Suprapubic skin (tissue), 4 donors: ENCODE measurements at regions not wholly inside any gene's neighbourhood (a gene's known extent, or its start where the extent isn't known, plus 50 kb on each side); places are given as distances from the start of the nearest gene placed in this dataset.
A peak's percentile ranks its signal among the peaks of the same experiment; 100 is the strongest.

Experiments
- DNase-seq, 2 donors: peaks; one replicate each; pipeline ENCODE4 v3.0.0-alpha.2; 2019; ENCODE audit warnings: low spot score in 2 of 2
- H3K27ac ChIP-seq: fragments of 200-600 bp; sonication (generic); one replicate; pipeline ENCODE4 v1.5.1; 2019
- H3K27me3 ChIP-seq: fragments of 200-600 bp; sonication (generic); one replicate; pipeline ENCODE4 v1.5.1; 2019
- H3K36me3 ChIP-seq: fragments of 200-600 bp; sonication (generic); one replicate; pipeline ENCODE4 v1.5.1; 2019
- H3K4me1 ChIP-seq: fragments of 200-600 bp; sonication (generic); one replicate; pipeline ENCODE4 v1.5.1; 2019
- H3K4me3 ChIP-seq: fragments of 200-600 bp; sonication (generic); one replicate; pipeline ENCODE4 v1.5.1; 2019; ENCODE audit warnings: mild to moderate bottlenecking
- H3K9me3 ChIP-seq: fragments of 200-600 bp; sonication (generic); one replicate; pipeline ENCODE4 v1.5.1; 2019
- EP300 ChIP-seq: sonication (generic); formaldehyde crosslinking; IDR thresholded peaks from one replicate; pipeline ENCODE4 v1.6.1; 2017; ENCODE audit warnings: antibody characterized with exemption
- POLR2A ChIP-seq, 2 donors: fragments of 450-650 bp; IDR thresholded peaks; one replicate each; pipeline ENCODE4 v1.6.1; 2017; ENCODE audit warnings: antibody characterized with exemption in 2 of 2, mild to moderate bottlenecking in 2 of 2, moderate library complexity in 2 of 2
- POLR2AphosphoS5 ChIP-seq, 3 donors: sonication (generic); formaldehyde crosslinking; IDR thresholded peaks; one replicate each; pipeline ENCODE4 v1.6.1; 2017; ENCODE audit warnings: antibody characterized with exemption in 3 of 3
- WGBS: methylation state at CpG from one replicate; pipeline ENCODE4 v1.1.5; 2018; 5-methylcytosine and 5-hydroxymethylcytosine counted together
- TF ChIP-seq, protein P1 (sequence below), 2 donors: fragments of 200-600 bp in 1 of 2; fragments of 450-650 bp in 1 of 2; sonication (generic) in 1 of 2; IDR thresholded peaks; one replicate each; pipeline ENCODE4 v1.5.1; 2016 to 2019; ENCODE audit warnings: antibody characterized with exemption in 2 of 2, mild to moderate bottlenecking in 1 of 2, moderate library complexity in 1 of 2

DNA sequence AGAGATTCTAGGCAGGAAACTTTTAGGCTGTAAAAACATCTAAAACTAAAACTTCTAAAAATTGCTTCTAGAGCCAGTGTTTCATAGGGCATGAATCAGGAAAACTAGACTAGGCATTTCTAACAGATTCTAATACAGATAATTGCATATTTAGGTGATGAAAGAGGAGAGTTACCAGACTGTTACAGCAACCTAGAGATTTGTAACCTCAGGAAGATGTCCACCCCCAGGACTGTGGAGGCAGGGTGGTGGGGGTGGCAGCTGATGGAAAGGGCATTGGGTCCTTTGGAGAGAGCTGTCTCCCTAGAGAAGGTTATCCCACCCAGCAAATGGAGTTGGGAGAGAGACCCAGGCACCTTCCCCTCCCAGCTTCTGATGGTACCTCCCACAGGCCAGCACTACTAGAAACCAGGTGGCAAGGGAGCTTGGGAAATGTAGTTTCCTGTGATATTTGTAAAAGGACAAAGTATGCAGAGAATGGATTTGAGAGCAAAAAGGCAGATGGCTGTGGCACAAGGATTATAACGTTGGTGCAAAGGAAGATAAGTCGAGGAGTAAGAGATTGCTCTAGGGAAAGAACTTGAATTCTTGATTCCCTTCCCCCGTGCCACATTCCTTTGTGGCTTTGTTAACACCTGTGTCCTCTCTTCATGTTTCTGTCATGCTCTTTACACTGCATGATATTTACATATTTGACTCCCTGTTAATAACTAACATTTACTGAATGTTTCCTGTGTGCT is 75.6 kb upstream of the MGAT5 start:
- no peaks in the 10 kb centered on the region for H3K9me3 ChIP-seq
- TF ChIP-seq POLR2A (IDR thresholded peaks at IDR 0.05) (no peak), EP300 (no peak), POLR2AphosphoS5 (IDR thresholded peaks at IDR 0.05) (no peak)
- TF ChIP-seq, protein P1, sequence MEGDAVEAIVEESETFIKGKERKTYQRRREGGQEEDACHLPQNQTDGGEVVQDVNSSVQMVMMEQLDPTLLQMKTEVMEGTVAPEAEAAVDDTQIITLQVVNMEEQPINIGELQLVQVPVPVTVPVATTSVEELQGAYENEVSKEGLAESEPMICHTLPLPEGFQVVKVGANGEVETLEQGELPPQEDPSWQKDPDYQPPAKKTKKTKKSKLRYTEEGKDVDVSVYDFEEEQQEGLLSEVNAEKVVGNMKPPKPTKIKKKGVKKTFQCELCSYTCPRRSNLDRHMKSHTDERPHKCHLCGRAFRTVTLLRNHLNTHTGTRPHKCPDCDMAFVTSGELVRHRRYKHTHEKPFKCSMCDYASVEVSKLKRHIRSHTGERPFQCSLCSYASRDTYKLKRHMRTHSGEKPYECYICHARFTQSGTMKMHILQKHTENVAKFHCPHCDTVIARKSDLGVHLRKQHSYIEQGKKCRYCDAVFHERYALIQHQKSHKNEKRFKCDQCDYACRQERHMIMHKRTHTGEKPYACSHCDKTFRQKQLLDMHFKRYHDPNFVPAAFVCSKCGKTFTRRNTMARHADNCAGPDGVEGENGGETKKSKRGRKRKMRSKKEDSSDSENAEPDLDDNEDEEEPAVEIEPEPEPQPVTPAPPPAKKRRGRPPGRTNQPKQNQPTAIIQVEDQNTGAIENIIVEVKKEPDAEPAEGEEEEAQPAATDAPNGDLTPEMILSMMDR (IDR thresholded peaks at IDR 0.05), result no peak
- DNase-seq, result no peak
- no peak overlapping the region for H3K4me3 ChIP-seq
- H3K36me3 ChIP-seq, result no peaks in the 10 kb centered on the region
- H3K27me3 ChIP-seq, result no peaks in the 10 kb centered on the region
- peaks cover 22% of the 10 kb centered on the region for H3K4me1 ChIP-seq
- 80% methylated on average over 3 of the region's 3 CpGs for WGBS
- H3K27ac ChIP-seq, result no peak overlapping the region

DNA sequence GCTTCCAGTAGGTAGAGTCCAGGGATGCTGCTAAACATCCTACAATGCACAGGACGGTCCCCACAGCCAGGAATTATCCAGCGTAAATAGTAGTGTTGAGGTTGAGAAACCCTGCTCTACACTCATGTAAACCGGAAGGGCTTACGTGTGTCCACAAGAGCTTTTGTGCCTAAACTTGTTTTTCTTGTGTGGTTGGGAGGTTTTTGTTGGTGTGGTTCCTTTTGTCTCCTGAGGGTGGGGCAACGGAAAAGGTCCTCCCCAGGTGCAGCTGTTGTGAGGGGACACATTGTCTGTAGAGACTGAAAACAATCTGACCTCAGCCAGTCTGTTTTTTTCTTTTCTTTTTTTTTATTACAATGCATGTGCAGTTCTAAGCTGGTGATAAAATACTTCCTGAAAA is 72.7 kb upstream of the MGAT5 start:
- peaks cover 9% of the 10 kb centered on the region for H3K4me1 ChIP-seq
- TF ChIP-seq EP300, result no peak
- TF ChIP-seq, protein P1 (IDR thresholded peaks at IDR 0.05), result no peak
- no peak for TF ChIP-seq POLR2A (IDR thresholded peaks at IDR 0.05)
- no peak for TF ChIP-seq POLR2AphosphoS5 (IDR thresholded peaks at IDR 0.05)
- no peak for DNase-seq
- WGBS, result 53% methylated on average over 5 of the region's 5 CpGs
- no peaks in the 10 kb centered on the region for H3K9me3 ChIP-seq
- no peaks in the 10 kb centered on the region for H3K27me3 ChIP-seq
- no peaks in the 10 kb centered on the region for H3K36me3 ChIP-seq
- no peak overlapping the region for H3K27ac ChIP-seq
- H3K4me3 ChIP-seq, result no peak overlapping the region

DNA sequence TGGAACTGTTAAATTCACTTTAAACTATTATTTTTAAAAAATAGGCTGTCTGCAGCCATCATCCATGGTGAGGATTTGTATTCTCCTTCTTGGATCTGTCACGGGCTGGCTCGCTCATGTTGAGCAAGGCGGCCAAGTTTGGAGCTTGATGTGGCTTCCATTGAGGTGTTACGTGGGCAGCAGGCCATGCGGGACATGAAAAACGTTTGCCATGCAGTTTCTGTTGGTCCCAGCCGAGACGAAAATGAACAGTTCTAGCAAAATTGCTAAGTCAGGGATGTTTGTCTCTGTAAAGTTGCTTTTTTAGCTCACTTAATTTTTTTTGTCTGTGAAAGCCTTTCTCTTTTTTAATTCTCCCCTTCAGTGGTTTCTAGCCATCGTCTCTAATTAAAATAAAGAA is 70.2 kb upstream of the MGAT5 start:
- 88% methylated on average over 9 of the region's 9 CpGs for WGBS
- H3K36me3 ChIP-seq, result no peaks in the 10 kb centered on the region
- TF ChIP-seq EP300, result no peak
- no peak for TF ChIP-seq POLR2A (IDR thresholded peaks at IDR 0.05)
- TF ChIP-seq, protein P1 (IDR thresholded peaks at IDR 0.05), result no peak
- TF ChIP-seq POLR2AphosphoS5 (IDR thresholded peaks at IDR 0.05), result no peak

DNA sequence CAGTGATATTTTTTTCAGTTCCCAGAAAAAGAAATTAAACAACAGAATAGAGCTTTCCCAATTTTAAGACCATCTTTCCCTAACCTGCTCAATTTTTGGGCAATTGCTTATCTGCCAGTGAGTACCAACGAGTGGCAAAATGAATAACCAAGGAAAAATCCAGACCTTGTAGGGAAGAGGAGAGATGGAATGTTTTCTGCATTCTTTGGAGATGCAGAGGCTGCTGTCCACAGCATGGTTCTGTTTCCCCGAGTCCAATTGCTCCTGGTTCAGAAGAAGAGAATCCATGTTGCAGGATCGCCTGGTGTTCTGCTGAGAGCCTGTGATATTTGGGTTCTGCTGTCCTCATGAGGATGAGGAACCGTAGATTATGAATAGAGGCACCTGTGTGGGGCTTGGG is 68.2 kb upstream of the MGAT5 start:
- Histone ChIP-seq H3K9me3 (no peaks in the 10 kb centered on the region), H3K27ac (no peak overlapping the region), H3K4me3 (no peak overlapping the region), H3K27me3 (no peaks in the 10 kb centered on the region), H3K36me3 (no peaks in the 10 kb centered on the region), H3K4me1 (peaks cover 17% of the 10 kb centered on the region)
- no peak for TF ChIP-seq POLR2A (IDR thresholded peaks at IDR 0.05)
- TF ChIP-seq POLR2AphosphoS5 (IDR thresholded peaks at IDR 0.05), result no peak
- WGBS, result 91% methylated on average over 4 of the region's 4 CpGs
- no peak for DNase-seq

More for the DNA sequence above, 70.2 kb upstream of the MGAT5 start:
- H3K27me3 ChIP-seq, result no peaks in the 10 kb centered on the region
- DNase-seq, result no peak
- H3K9me3 ChIP-seq, result no peaks in the 10 kb centered on the region
- H3K27ac ChIP-seq, result no peak overlapping the region
- H3K4me3 ChIP-seq, result no peak overlapping the region
- H3K4me1 ChIP-seq, result peaks cover 6% of the 10 kb centered on the region

DNA sequence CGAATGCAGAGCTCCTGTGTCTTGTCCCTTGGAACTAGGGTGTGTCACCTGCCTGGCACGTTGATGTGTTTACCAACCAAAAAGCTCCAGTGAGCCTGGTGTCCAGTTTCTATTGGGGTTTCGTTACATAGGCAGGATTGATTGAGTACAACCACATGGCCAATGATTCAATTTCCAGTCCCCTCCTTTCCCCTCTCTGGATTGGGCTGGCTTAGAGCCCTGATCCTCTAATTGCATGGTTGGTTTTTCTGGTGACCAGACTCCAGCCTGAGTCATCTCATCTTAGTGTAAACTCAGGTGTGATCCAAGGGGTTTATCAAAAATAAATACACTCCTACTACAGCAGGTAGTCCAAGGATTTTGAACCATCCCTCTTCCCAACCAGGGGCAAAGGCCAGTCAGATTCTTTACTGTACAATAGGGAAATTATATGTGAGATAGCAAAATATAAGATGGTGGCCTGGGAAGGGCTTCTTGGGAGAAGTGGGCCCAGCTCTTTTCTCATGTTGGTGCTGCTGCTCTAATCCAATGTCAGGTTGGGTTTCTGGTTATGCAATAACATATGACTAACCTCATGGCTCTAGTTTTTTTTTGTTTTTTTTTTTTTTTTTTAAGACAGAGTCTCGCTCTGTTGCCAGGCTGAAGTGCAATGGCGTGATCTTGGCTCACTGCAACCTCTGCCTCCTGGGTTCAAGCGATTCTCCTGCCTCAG is 64.7 kb upstream of the MGAT5 start:
- H3K4me3 ChIP-seq, result no peak overlapping the region
- H3K27me3 ChIP-seq, result no peaks in the 10 kb centered on the region
- no peaks in the 10 kb centered on the region for H3K9me3 ChIP-seq
- no peaks in the 10 kb centered on the region for H3K36me3 ChIP-seq
- H3K27ac ChIP-seq, result peak overlapping the region; percentile 16
- WGBS, result 66% methylated on average over 6 of the region's 6 CpGs
- no peak for DNase-seq
- TF ChIP-seq, protein P1 (IDR thresholded peaks at IDR 0.05), result no peak
- TF ChIP-seq POLR2A (IDR thresholded peaks at IDR 0.05) (no peak), POLR2AphosphoS5 (IDR thresholded peaks at IDR 0.05) (no peak), EP300 (no peak)
- peaks cover 18% of the 10 kb centered on the region for H3K4me1 ChIP-seq
